GM23248 (cell line): ENCODE measurements at regions not wholly inside any gene's neighbourhood (a gene's known extent, or its start where the extent isn't known, plus 50 kb on each side); places are given as distances from the start of the nearest gene placed in this dataset.

ENCODE experiments used
- DNase-seq: peaks from one replicate; pipeline ENCODE4 v3.0.0-alpha.2; 2015
- H2AFZ ChIP-seq: fragments of 200-600 bp; sonication (generic); 2 replicates; pipeline ENCODE4 v1.6.1; 2016; ENCODE audit warnings: antibody characterized with exemption
- H3F3A ChIP-seq: fragments of 200-600 bp; sonication (generic); 2 replicates; pipeline ENCODE4 v1.6.1; 2016; ENCODE audit warnings: mild to moderate bottlenecking, antibody characterized with exemption, mixed run types; ENCODE audit not compliant: insufficient read depth
- H3K27ac ChIP-seq: fragments of 200-600 bp; sonication (generic); 2 replicates; pipeline ENCODE4 v1.5.1; 2016; ENCODE audit warnings: mild to moderate bottlenecking
- H3K27me3 ChIP-seq: fragments of 200-600 bp; sonication (generic); replicated peaks from 2 replicates; pipeline ENCODE4 v1.6.1; 2016; ENCODE audit warnings: mild to moderate bottlenecking; ENCODE audit not compliant: insufficient read depth
- H3K36me3 ChIP-seq: fragments of 200-600 bp; sonication (generic); 2 replicates; pipeline ENCODE4 v1.6.1; 2016; ENCODE audit warnings: low read depth, mild to moderate bottlenecking
- H3K4me1 ChIP-seq: fragments of 200-600 bp; sonication (generic); 2 replicates; pipeline ENCODE4 v1.6.1; 2016; ENCODE audit warnings: mild to moderate bottlenecking; ENCODE audit not compliant: insufficient read depth
- H3K4me2 ChIP-seq: fragments of 200-600 bp; sonication (generic); one replicate; pipeline ENCODE4 v1.6.1; 2016; ENCODE audit warnings: mild to moderate bottlenecking; ENCODE audit not compliant: unreplicated experiment
- H3K4me3 ChIP-seq: fragments of 200-600 bp; sonication (generic); 2 replicates; pipeline ENCODE4 v1.5.1; 2016; ENCODE audit warnings: mild to moderate bottlenecking
- H3K79me2 ChIP-seq: fragments of 200-600 bp; sonication (generic); 2 replicates; pipeline ENCODE4 v1.6.1; 2016; ENCODE audit warnings: mild to moderate bottlenecking; ENCODE audit not compliant: insufficient read depth
- H3K9ac ChIP-seq: fragments of 200-600 bp; sonication (generic); 2 replicates; pipeline ENCODE4 v1.6.1; 2016; ENCODE audit warnings: mild to moderate bottlenecking
- H3K9me2 ChIP-seq: fragments of 200-600 bp; sonication (generic); 2 replicates; pipeline ENCODE4 v1.6.1; 2016; ENCODE audit warnings: mixed run types, mild to moderate bottlenecking, moderate library complexity; ENCODE audit not compliant: insufficient read depth
- H3K9me3 ChIP-seq: fragments of 200-600 bp; sonication (generic); one replicate; pipeline ENCODE4 v1.6.1; 2017; ENCODE audit warnings: low read depth
- H4K20me1 ChIP-seq: fragments of 200-600 bp; sonication (generic); 2 replicates; pipeline ENCODE4 v1.6.0; 2016; ENCODE audit not compliant: insufficient read depth
- EZH2 ChIP-seq: fragments of 200-600 bp; sonication (generic); IDR thresholded peaks from 2 replicates; pipeline ENCODE4 v1.6.1; 2018; ENCODE audit warnings: antibody characterized with exemption, mild to moderate bottlenecking; ENCODE audit not compliant: insufficient read depth, poor library complexity, severe bottlenecking
- EZH2phosphoT487 ChIP-seq: fragments of 200-600 bp; sonication (generic); IDR thresholded peaks from 2 replicates; pipeline ENCODE4 v1.6.1; 2018; ENCODE audit warnings: antibody characterized with exemption, moderate library complexity, mild to moderate bottlenecking, low read depth; ENCODE audit not compliant: insufficient read depth
- WGBS, 2 experiments: methylation state at CpG; one replicate each; pipeline ENCODE4 v1.1.6; 2015 to 2017; ENCODE audit warnings: low lambda C conversion rate in 2 of 2, low coverage in 1 of 2; ENCODE audit errors: missing lambda C conversion rate in 2 of 2; 5-methylcytosine and 5-hydroxymethylcytosine counted together
- in situ Hi-C: fragments of 300-500 bp; cut with MboI; formaldehyde crosslinking; loops from 2 replicates; pipeline ENCODE4 v1.15.0; 2020

- Histone ChIP-seq H3K27me3 (peaks cover 30% of the 10 kb centered on the region), H4K20me1 (no peaks in the 10 kb centered on the region), H3K4me2 (no peak overlapping the region), H3K9me2 (no peaks in the 10 kb centered on the region), H3F3A (no peaks in the 10 kb centered on the region), H3K9me3 (no peaks in the 10 kb centered on the region), H3K4me3 (no peak overlapping the region), H3K79me2 (no peaks in the 10 kb centered on the region), H3K36me3 (no peaks in the 10 kb centered on the region), H3K4me1 (peaks cover 6% of the 10 kb centered on the region; the same call in 1 of the 2 replicates), H2AFZ (no peak overlapping the region), H3K27ac (no peak overlapping the region), H3K9ac (no peak overlapping the region)
- in situ Hi-C loops: no loop called here
- WGBS, 2 experiments: 50 to 59% methylated on average over 6 of the region's 6 CpGs
- DNase-seq: no peak
- TF ChIP-seq EZH2phosphoT487 (no peak), EZH2 (no peak)
Observed at GRCh38 chr20:51160821-51161220, 137.9 kb upstream of the KCNG1 start.

- no peak overlapping the region for H3K9ac ChIP-seq
- H3K9me3 ChIP-seq: no peaks in the 10 kb centered on the region
- H2AFZ ChIP-seq: no peak overlapping the region
- H3K36me3 ChIP-seq: no peaks in the 10 kb centered on the region
- H3K4me3 ChIP-seq: no peak overlapping the region
- H3K27me3 ChIP-seq: peaks cover 30% of the 10 kb centered on the region
- no peaks in the 10 kb centered on the region for H3K9me2 ChIP-seq
- 75 to 87% methylated on average over 2 of the region's 2 CpGs for WGBS, 2 experiments
- H4K20me1 ChIP-seq: no peaks in the 10 kb centered on the region
- no peak overlapping the region for H3K4me2 ChIP-seq
- no peak overlapping the region for H3K27ac ChIP-seq
- no peaks in the 10 kb centered on the region for H3F3A ChIP-seq
- no peaks in the 10 kb centered on the region for H3K79me2 ChIP-seq
- TF ChIP-seq EZH2: no peak
- no peak for TF ChIP-seq EZH2phosphoT487
- H3K4me1 ChIP-seq: peaks cover 10% of the 10 kb centered on the region; the same call in 1 of the 2 replicates
- in situ Hi-C loops: no loop called here
- no peak for DNase-seq
Observed at GRCh38 chr20:51159981-51160380, 137.1 kb upstream of the KCNG1 start.

- no peak overlapping the region for H3K9ac ChIP-seq
- H3K9me2 ChIP-seq: no peaks in the 10 kb centered on the region
- no peaks in the 10 kb centered on the region for H4K20me1 ChIP-seq
- in situ Hi-C loops: no loop called here
- H3K27me3 ChIP-seq: peaks cover 30% of the 10 kb centered on the region
- TF ChIP-seq EZH2 (no peak), EZH2phosphoT487 (no peak)
- no peak for DNase-seq
- H3K4me1 ChIP-seq: peaks cover 10% of the 10 kb centered on the region; the same call in 1 of the 2 replicates
- WGBS, 2 experiments: 65 to 66% methylated on average over 8 of the region's 8 CpGs
- no peaks in the 10 kb centered on the region for H3K9me3 ChIP-seq
- no peak overlapping the region for H3K4me2 ChIP-seq
- H3F3A ChIP-seq: no peaks in the 10 kb centered on the region
- no peak overlapping the region for H2AFZ ChIP-seq
- no peak overlapping the region for H3K4me3 ChIP-seq
- no peak overlapping the region for H3K27ac ChIP-seq
- H3K79me2 ChIP-seq: no peaks in the 10 kb centered on the region
- no peaks in the 10 kb centered on the region for H3K36me3 ChIP-seq
Observed at GRCh38 chr20:51159303-51159702, 136.4 kb upstream of the KCNG1 start.

- in situ Hi-C loops: no loop called here
- Histone ChIP-seq H3K27me3 (peaks cover 37% of the 10 kb centered on the region), H3K9me2 (no peaks in the 10 kb centered on the region), H3K4me1 (peaks cover 10% of the 10 kb centered on the region; the same call in 1 of the 2 replicates), H3K36me3 (no peaks in the 10 kb centered on the region), H3K4me2 (no peak overlapping the region), H3K27ac (no peak overlapping the region), H3F3A (no peaks in the 10 kb centered on the region), H3K4me3 (no peak overlapping the region), H3K79me2 (no peaks in the 10 kb centered on the region), H3K9ac (no peak overlapping the region), H3K9me3 (no peaks in the 10 kb centered on the region), H4K20me1 (no peaks in the 10 kb centered on the region), H2AFZ (no peak overlapping the region)
- WGBS, 2 experiments: 70 to 78% methylated on average over 7 of the region's 7 CpGs
- no peak for TF ChIP-seq EZH2phosphoT487
- TF ChIP-seq EZH2: no peak
- DNase-seq: no peak
Observed at GRCh38 chr20:51158226-51158625, 135.3 kb upstream of the KCNG1 start.
